A549 (cell line): ENCODE measurements at regions not wholly inside any gene's neighbourhood (a gene's known extent, or its start where the extent isn't known, plus 50 kb on each side); places are given as distances from the start of the nearest gene placed in this dataset.

Experiments used
- ATAC-seq, 2 experiments: fragments of 200-7000 bp in 1 of 2; fragments of >200 bp in 1 of 2; cut with Nextera tagmentation in 1 of 2; cut with Tn5 transposase in 1 of 2; 3 replicates each; pipeline versions ENCODE4 v1.8.0 to v1.9.1; 2018 to 2020; ENCODE audit warnings: mild to moderate bottlenecking in 1 of 2, moderate library complexity in 1 of 2
- CTCF ChIA-PET: fragments of 300-600 bp; sonication (Branson Sonifier 250); formaldehyde crosslinking; extraction: SDS; loops from one replicate; lab custom pipeline; 2021; ENCODE audit warnings: antibody characterized with exemption, inconsistent platforms; lab: Yijun Ruan, JAX
- POLR2A ChIA-PET: fragments of 350-600 bp; formaldehyde crosslinking; extraction: SDS; loops from one replicate; lab custom pipeline; 2021; ENCODE audit warnings: antibody characterized with exemption, inconsistent platforms; lab: Yijun Ruan, JAX
- DNase-seq, 2 experiments: peaks; one replicate each; pipeline versions ENCODE4 v3.0.0 to v3.0.0-alpha.2; 2011 to 2016; ENCODE audit warnings: low read depth in 1 of 2, low spot score in 1 of 2
- FAIRE-seq: peaks from 2 replicates; lab custom pipeline; 2011; peaks lifted over from hg19 to GRCh38; lab: Jason Lieb, UNC
- H3K27ac ChIP-seq, 2 experiments: fragments of >200 bp; sonication (Bioruptor Twin); formaldehyde crosslinking; 3 replicates each; pipeline ENCODE4 v1.5.1; 2016 to 2017
- H3K4me1 ChIP-seq: fragments of >200 bp; sonication (Bioruptor Twin); formaldehyde crosslinking; 3 replicates; pipeline ENCODE4 v1.6.1; 2016
- H3K4me2 ChIP-seq: fragments of >200 bp; sonication (Bioruptor Twin); formaldehyde crosslinking; 3 replicates; pipeline ENCODE4 v1.6.1; 2016
- H3K4me3 ChIP-seq: fragments of >200 bp; sonication (Bioruptor Twin); formaldehyde crosslinking; 3 replicates; pipeline ENCODE4 v1.5.1; 2016
- H3K9me3 ChIP-seq: fragments of >200 bp; sonication (Bioruptor Twin); formaldehyde crosslinking; 3 replicates; pipeline ENCODE4 v1.6.1; 2016
- ATOH8 ChIP-seq: fragments of 250-450 bp; sonication (Bioruptor Pico); IDR thresholded peaks from 2 replicates; pipeline ENCODE4 v1.5.0; 2020; ENCODE audit warnings: low read depth, mild to moderate bottlenecking, moderate library complexity
- BHLHE40 ChIP-seq: IDR thresholded peaks from 2 replicates; pipeline ENCODE4 v1.6.1; 2012; ENCODE audit warnings: low read depth, low read length, inconsistent platforms
- CBX8 ChIP-seq: fragments of 200-600 bp; sonication (generic); IDR thresholded peaks from 2 replicates; pipeline ENCODE4 v1.6.1; 2016
- EP300 ChIP-seq, 2 experiments: fragments of >200 bp; sonication (Bioruptor Twin); formaldehyde crosslinking; IDR thresholded peaks; 2 replicates in 1 of 2; 3 replicates in 1 of 2; pipeline ENCODE4 v1.6.1; 2016 to 2017
- ESRRA ChIP-seq: fragments of 150-350 bp; IDR thresholded peaks from 2 replicates; pipeline ENCODE4 v1.6.1; 2014; ENCODE audit warnings: mild to moderate bottlenecking, low read length, borderline replicate concordance
- FOSB ChIP-seq: fragments of 250-450 bp; sonication (Bioruptor Pico); IDR thresholded peaks from 2 replicates; pipeline ENCODE4 v1.5.0; 2020; ENCODE audit warnings: mild to moderate bottlenecking, moderate library complexity
- GATA3 ChIP-seq: IDR thresholded peaks from 2 replicates; pipeline ENCODE4 v1.6.1; 2012; ENCODE audit warnings: borderline replicate concordance
- HES2 ChIP-seq: fragments of >200 bp; sonication (Bioruptor Twin); formaldehyde crosslinking; IDR thresholded peaks from 2 replicates; pipeline ENCODE4 v1.6.1; 2016
- HOXB13 ChIP-seq: fragments of 250-450 bp; sonication (Bioruptor Pico); IDR thresholded peaks from 2 replicates; pipeline ENCODE4 v1.5.0; 2020; ENCODE audit warnings: low read depth, mild to moderate bottlenecking, moderate library complexity
- HOXB5 ChIP-seq: fragments of 250-450 bp; sonication (Bioruptor Pico); IDR thresholded peaks from 2 replicates; pipeline ENCODE4 v1.5.0; 2020; ENCODE audit warnings: mild to moderate bottlenecking, moderate library complexity
- JUN ChIP-seq, 2 experiments: fragments of >200 bp; sonication (Bioruptor Twin); formaldehyde crosslinking; IDR thresholded peaks; 2 replicates in 1 of 2; 3 replicates in 1 of 2; pipeline ENCODE4 v1.6.1; 2016 to 2017
- JUNB ChIP-seq: fragments of >200 bp; sonication (Bioruptor Twin); formaldehyde crosslinking; IDR thresholded peaks from 2 replicates; pipeline ENCODE4 v1.6.1; 2016
- KDM5A ChIP-seq: fragments of 200-600 bp; sonication (generic); IDR thresholded peaks from 2 replicates; pipeline ENCODE4 v1.6.1; 2016; ENCODE audit warnings: antibody characterized with exemption, mild to moderate bottlenecking
- MYC ChIP-seq: IDR thresholded peaks from 2 replicates; pipeline ENCODE4 v1.6.1; 2012; ENCODE audit warnings: mild to moderate bottlenecking, inconsistent platforms, low read length, improper control_type of control experiment, borderline replicate concordance
- POLR2A ChIP-seq: IDR thresholded peaks from 2 replicates; pipeline ENCODE4 v1.6.1; 2012; ENCODE audit warnings: mild to moderate bottlenecking, low read length
- RARB ChIP-seq: fragments of 250-450 bp; sonication (Bioruptor Pico); IDR thresholded peaks from 2 replicates; pipeline ENCODE4 v1.8.0; 2021; ENCODE audit warnings: mild to moderate bottlenecking, moderate library complexity
- RCOR1 ChIP-seq: fragments of 150-350 bp; IDR thresholded peaks from 2 replicates; pipeline ENCODE4 v1.6.1; 2014; ENCODE audit warnings: antibody characterized with exemption, low read length, low read depth
- REST ChIP-seq: fragments of 200-600 bp; sonication (generic); IDR thresholded peaks from 2 replicates; pipeline ENCODE4 v1.6.1; 2016; ENCODE audit warnings: antibody characterized with exemption, mild to moderate bottlenecking, moderate library complexity
- RFX5 ChIP-seq: fragments of 450-650 bp; IDR thresholded peaks from 2 replicates; pipeline ENCODE4 v1.7.1; 2014; ENCODE audit warnings: antibody characterized with exemption, mild to moderate bottlenecking, moderate library complexity
- USF2 ChIP-seq: fragments of 450-650 bp; IDR thresholded peaks from 2 replicates; pipeline ENCODE4 v1.6.1; 2014; ENCODE audit warnings: antibody characterized with exemption
- ZC3H11A ChIP-seq: fragments of 450-650 bp; IDR thresholded peaks from 2 replicates; pipeline ENCODE4 v1.6.1; 2014; ENCODE audit warnings: antibody characterized with exemption, mild to moderate bottlenecking
- ZFP36 ChIP-seq: fragments of 450-650 bp; IDR thresholded peaks from 2 replicates; pipeline ENCODE4 v1.6.1; 2014; ENCODE audit warnings: borderline replicate concordance; ENCODE audit not compliant: partially characterized antibody
- ZSCAN20 ChIP-seq: fragments of 250-450 bp; sonication (Bioruptor Pico); IDR thresholded peaks from 2 replicates; pipeline ENCODE4 v1.8.0; 2022; ENCODE audit warnings: mild to moderate bottlenecking, moderate library complexity
- WGBS: methylation state at CpG from one replicate; pipeline ENCODE4 v1.1.6; 2017; ENCODE audit errors: missing lambda C conversion rate; 5-methylcytosine and 5-hydroxymethylcytosine counted together

- CTCF ChIA-PET = no interaction called here
- WGBS = 23% methylated on average over 4 of the region's 4 CpGs
Measured at GRCh38 chr10:129375171-129375570, 91.9 kb upstream of the MGMT start.

GRCh38 chr10:129375912-129376311, 91.1 kb upstream of the MGMT start:
- WGBS = 11% methylated on average over 8 of the region's 9 CpGs

More at GRCh38 chr10:129375171-129375570, 91.9 kb upstream of the MGMT start:
- Histone ChIP-seq H3K4me2 (no peak overlapping the region), H3K4me1 (no peaks in the 10 kb centered on the region), H3K27ac (no peak overlapping the region)
- no peak for FAIRE-seq
- ATAC-seq = no peak
- no peak for DNase-seq
- POLR2A ChIA-PET = no interaction called here
- no peak for TF ChIP-seq CBX8
- TF ChIP-seq, all 56 proteins: peak for 0
- no peaks in the 10 kb centered on the region for H3K9me3 ChIP-seq
- no peak overlapping the region for H3K4me3 ChIP-seq

GRCh38 chr10:129380279-129380678, 86.8 kb upstream of the MGMT start:
- FAIRE-seq (no peak), DNase-seq (no peak), ATAC-seq (no peak)
- Histone ChIP-seq H3K9me3 (no peaks in the 10 kb centered on the region), H3K4me2 (no peak overlapping the region), H3K4me1 (no peaks in the 10 kb centered on the region), H3K4me3 (no peak overlapping the region), H3K27ac (no peak overlapping the region)
- 64% methylated on average over 5 of the region's 5 CpGs for WGBS
- ChIA-PET POLR2A (no interaction called here), CTCF (no interaction called here)
- TF ChIP-seq RARB (no peak), RCOR1 (no peak), JUN (IDR thresholded peaks at IDR 0.05) (no peak), ZFP36 (no peak), JUNB (no peak), RFX5 (no peak)

More at GRCh38 chr10:129375912-129376311, 91.1 kb upstream of the MGMT start:
- Histone ChIP-seq H3K4me3 (no peak overlapping the region), H3K4me1 (no peaks in the 10 kb centered on the region), H3K4me2 (no peak overlapping the region), H3K9me3 (no peaks in the 10 kb centered on the region), H3K27ac (no peak overlapping the region)
- FAIRE-seq (no peak), ATAC-seq (no peak), DNase-seq (no peak)
- POLR2A ChIA-PET = no interaction called here
- TF ChIP-seq MYC (no peak), ESRRA (no peak), HOXB13 (no peak), BHLHE40 (no peak), EP300 (IDR thresholded peaks at IDR 0.05) (no peak), KDM5A (no peak), HES2 (no peak), JUNB (no peak), HOXB5 (CRISPR knock-in tag) (no peak), ATOH8 (CRISPR knock-in tag) (no peak), ZC3H11A (no peak), POLR2A (no peak)
- CTCF ChIA-PET = no interaction called here

- H3K4me2 ChIP-seq = no peak overlapping the region
- no peak for ATAC-seq
- ChIA-PET CTCF (no interaction called here), POLR2A (no interaction called here)
- no peaks in the 10 kb centered on the region for H3K9me3 ChIP-seq
- no peak for FAIRE-seq
- no peaks in the 10 kb centered on the region for H3K4me1 ChIP-seq
- H3K4me3 ChIP-seq = no peak overlapping the region
- WGBS = 1% methylated on average over 4 of the region's 4 CpGs
- no peak for TF ChIP-seq ZFP36
- TF ChIP-seq GATA3 = no peak
- TF ChIP-seq, all 56 proteins: peak for 0
- no peak overlapping the region for H3K27ac ChIP-seq
- DNase-seq = no peak
Measured at GRCh38 chr10:129381741-129382140, 85.3 kb upstream of the MGMT start.

GRCh38 chr10:129382401-129382800, 84.6 kb upstream of the MGMT start:
- Histone ChIP-seq H3K9me3 (no peaks in the 10 kb centered on the region), H3K4me3 (no peak overlapping the region), H3K27ac (no peak overlapping the region), H3K4me1 (no peaks in the 10 kb centered on the region), H3K4me2 (no peak overlapping the region)
- ChIA-PET POLR2A (no interaction called here), CTCF (no interaction called here)
- FAIRE-seq = no peak
- WGBS = 7% methylated on average over 6 of the region's 6 CpGs
- no peak for ATAC-seq
- no peak for DNase-seq
- TF ChIP-seq REST (no peak), FOSB (CRISPR knock-in tag) (no peak), USF2 (no peak), ZSCAN20 (no peak)
